ENCODE measurements at regions not wholly inside any gene's neighbourhood (a gene's known extent, or its start where the extent isn't known, plus 50 kb on each side); places are given as distances from the start of the nearest gene placed in this dataset.

- POLR2A ChIA-PET: no interaction called here
Measured at GRCh38 chr3:73734211-73735089, 109.7 kb upstream of the PDZRN3 start.

GRCh38 chr3:73733746-73734145 lies 109.0 kb upstream of the PDZRN3 start:
- ChIA-PET POLR2A (no interaction called here), CTCF (no interaction called here)
- no peak overlapping the region for H3K4me3 ChIP-seq
- FAIRE-seq: no peak
- H3K4me2 ChIP-seq: no peak overlapping the region
- no peaks in the 10 kb centered on the region for H3K9me3 ChIP-seq
- no peak overlapping the region for H3K27ac ChIP-seq
- no peaks in the 10 kb centered on the region for H3K4me1 ChIP-seq
- WGBS (ENCODE audit: missing lambda C conversion rate): 1% methylated on average over 6 of the region's 6 CpGs
- TF ChIP-seq HOXB5 (CRISPR knock-in tag; IDR thresholded peaks at IDR 0.05): no peak
- TF ChIP-seq PHF8 (IDR thresholded peaks at IDR 0.05; ENCODE audit: borderline replicate concordance, low read depth): no peak
- TF ChIP-seq ATOH8 (CRISPR knock-in tag; IDR thresholded peaks at IDR 0.05; ENCODE audit: low read depth): no peak
- TF ChIP-seq FOSL2 (IDR thresholded peaks at IDR 0.05): no peak
- no peak for TF ChIP-seq FOSL2 (CRISPR knock-in tag; IDR thresholded peaks at IDR 0.05)
- no peak for TF ChIP-seq BHLHE40 (IDR thresholded peaks at IDR 0.05; ENCODE audit: low read depth, low read length)
- no peak for TF ChIP-seq JUN (IDR thresholded peaks at IDR 0.05)
- TF ChIP-seq, protein P1, sequence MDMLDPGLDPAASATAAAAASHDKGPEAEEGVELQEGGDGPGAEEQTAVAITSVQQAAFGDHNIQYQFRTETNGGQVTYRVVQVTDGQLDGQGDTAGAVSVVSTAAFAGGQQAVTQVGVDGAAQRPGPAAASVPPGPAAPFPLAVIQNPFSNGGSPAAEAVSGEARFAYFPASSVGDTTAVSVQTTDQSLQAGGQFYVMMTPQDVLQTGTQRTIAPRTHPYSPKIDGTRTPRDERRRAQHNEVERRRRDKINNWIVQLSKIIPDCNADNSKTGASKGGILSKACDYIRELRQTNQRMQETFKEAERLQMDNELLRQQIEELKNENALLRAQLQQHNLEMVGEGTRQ (IDR thresholded peaks at IDR 0.05): no peak
- no peak for TF ChIP-seq NPAS2 (CRISPR knock-in tag; IDR thresholded peaks at IDR 0.05; ENCODE audit: borderline replicate concordance)
- TF ChIP-seq, protein P2, sequence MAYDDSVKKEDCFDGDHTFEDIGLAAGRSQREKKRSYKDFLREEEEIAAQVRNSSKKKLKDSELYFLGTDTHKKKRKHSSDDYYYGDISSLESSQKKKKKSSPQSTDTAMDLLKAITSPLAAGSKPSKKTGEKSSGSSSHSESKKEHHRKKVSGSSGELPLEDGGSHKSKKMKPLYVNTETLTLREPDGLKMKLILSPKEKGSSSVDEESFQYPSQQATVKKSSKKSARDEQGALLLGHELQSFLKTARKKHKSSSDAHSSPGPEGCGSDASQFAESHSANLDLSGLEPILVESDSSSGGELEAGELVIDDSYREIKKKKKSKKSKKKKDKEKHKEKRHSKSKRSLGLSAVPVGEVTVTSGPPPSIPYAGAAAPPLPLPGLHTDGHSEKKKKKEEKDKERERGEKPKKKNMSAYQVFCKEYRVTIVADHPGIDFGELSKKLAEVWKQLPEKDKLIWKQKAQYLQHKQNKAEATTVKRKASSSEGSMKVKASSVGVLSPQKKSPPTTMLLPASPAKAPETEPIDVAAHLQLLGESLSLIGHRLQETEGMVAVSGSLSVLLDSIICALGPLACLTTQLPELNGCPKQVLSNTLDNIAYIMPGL (CRISPR knock-in tag; IDR thresholded peaks at IDR 0.05; ENCODE audit: borderline replicate concordance): no peak
- no peak for TF ChIP-seq HDAC2 (IDR thresholded peaks at IDR 0.05)
- TF ChIP-seq POLR2A (IDR thresholded peaks at IDR 0.05; ENCODE audit: low read length): no peak
- TF ChIP-seq ZNF302 (CRISPR knock-in tag; IDR thresholded peaks at IDR 0.05): no peak
- no peak for TF ChIP-seq HEYL (CRISPR knock-in tag; IDR thresholded peaks at IDR 0.05)
- no peak for TF ChIP-seq RAD21 (conservative IDR thresholded peaks at IDR 0.05 in 1 of 2, IDR thresholded peaks at IDR 0.05 in 1 of 2)
- TF ChIP-seq FOSB (CRISPR knock-in tag; IDR thresholded peaks at IDR 0.05): no peak
- TF ChIP-seq RFX5 (IDR thresholded peaks at IDR 0.05): no peak
- no peak for DNase-seq (ENCODE audit: low read depth in 1 of 2, low spot score in 1 of 2)
- no peak for ATAC-seq

More at GRCh38 chr3:73734211-73735089, 109.7 kb upstream of the PDZRN3 start:
- Histone ChIP-seq H3K4me1 (no peaks in the 10 kb centered on the region), H3K27ac (no peak overlapping the region), H3K4me2 (no peak overlapping the region), H3K9me3 (no peaks in the 10 kb centered on the region), H3K4me3 (no peak overlapping the region)
- 0% methylated on average over 3 of the region's 3 CpGs for WGBS (ENCODE audit: missing lambda C conversion rate)
- FAIRE-seq: no peak
- TF ChIP-seq SREBF2 (IDR thresholded peaks at IDR 0.05): no peak
- no peak for TF ChIP-seq PBX3 (IDR thresholded peaks at IDR 0.05)
- no peak for TF ChIP-seq NFE2L2 (conservative IDR thresholded peaks at IDR 0.05; ENCODE audit: low read length)
- no peak for TF ChIP-seq EP300 (IDR thresholded peaks at IDR 0.05)
- no peak for TF ChIP-seq KDM1A (IDR thresholded peaks at IDR 0.05; ENCODE audit: low read depth)
- TF ChIP-seq GATA3 (IDR thresholded peaks at IDR 0.05; ENCODE audit: borderline replicate concordance): no peak
- TF ChIP-seq RARB (CRISPR knock-in tag; IDR thresholded peaks at IDR 0.05): no peak
- no peak for TF ChIP-seq RNF2 (IDR thresholded peaks at IDR 0.05; ENCODE audit: borderline replicate concordance, low read depth)
- no peak for TF ChIP-seq HOXB13 (CRISPR knock-in tag; IDR thresholded peaks at IDR 0.05; ENCODE audit: low read depth)
- no peak for TF ChIP-seq HOXA7 (CRISPR knock-in tag; IDR thresholded peaks at IDR 0.05)
- TF ChIP-seq KDM5A (IDR thresholded peaks at IDR 0.05): no peak
- TF ChIP-seq ZFP36 (IDR thresholded peaks at IDR 0.05; ENCODE audit: borderline replicate concordance, partially characterized antibody): no peak
- no peak for TF ChIP-seq HOXB5 (CRISPR knock-in tag; IDR thresholded peaks at IDR 0.05)
- no peak for TF ChIP-seq FOSB (CRISPR knock-in tag; IDR thresholded peaks at IDR 0.05)
- TF ChIP-seq ESRRA (IDR thresholded peaks at IDR 0.05; ENCODE audit: borderline replicate concordance, low read length): no peak
- TF ChIP-seq HDAC2 (IDR thresholded peaks at IDR 0.05): no peak
- TF ChIP-seq, protein P3, sequence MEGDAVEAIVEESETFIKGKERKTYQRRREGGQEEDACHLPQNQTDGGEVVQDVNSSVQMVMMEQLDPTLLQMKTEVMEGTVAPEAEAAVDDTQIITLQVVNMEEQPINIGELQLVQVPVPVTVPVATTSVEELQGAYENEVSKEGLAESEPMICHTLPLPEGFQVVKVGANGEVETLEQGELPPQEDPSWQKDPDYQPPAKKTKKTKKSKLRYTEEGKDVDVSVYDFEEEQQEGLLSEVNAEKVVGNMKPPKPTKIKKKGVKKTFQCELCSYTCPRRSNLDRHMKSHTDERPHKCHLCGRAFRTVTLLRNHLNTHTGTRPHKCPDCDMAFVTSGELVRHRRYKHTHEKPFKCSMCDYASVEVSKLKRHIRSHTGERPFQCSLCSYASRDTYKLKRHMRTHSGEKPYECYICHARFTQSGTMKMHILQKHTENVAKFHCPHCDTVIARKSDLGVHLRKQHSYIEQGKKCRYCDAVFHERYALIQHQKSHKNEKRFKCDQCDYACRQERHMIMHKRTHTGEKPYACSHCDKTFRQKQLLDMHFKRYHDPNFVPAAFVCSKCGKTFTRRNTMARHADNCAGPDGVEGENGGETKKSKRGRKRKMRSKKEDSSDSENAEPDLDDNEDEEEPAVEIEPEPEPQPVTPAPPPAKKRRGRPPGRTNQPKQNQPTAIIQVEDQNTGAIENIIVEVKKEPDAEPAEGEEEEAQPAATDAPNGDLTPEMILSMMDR (IDR thresholded peaks at IDR 0.05): no peak
- no peak for TF ChIP-seq HEYL (CRISPR knock-in tag; IDR thresholded peaks at IDR 0.05)
- no peak for DNase-seq (ENCODE audit: low read depth in 1 of 2, low spot score in 1 of 2)
- ATAC-seq: no peak
- CTCF ChIA-PET: interaction anchor here (0.7 kb wide), 2 partner anchors 190 to 237 kb away, joined by 3 read pairs; no protein-coding TSS in a partner anchor
